Ramos (cell line): ENCODE measurements at regions not wholly inside any gene's neighbourhood (a gene's known extent, or its start where the extent isn't known, plus 50 kb on each side); places are given as distances from the start of the nearest gene placed in this dataset.

ENCODE experiments used
- in situ Hi-C: fragments of 300-500 bp; cut with MboI; formaldehyde crosslinking; loops from one replicate; pipeline ENCODE4 v1.14.3; 2022; ENCODE audit warnings: low sequenced_read_pairs; ENCODE audit not compliant: unreplicated experiment

DNA sequence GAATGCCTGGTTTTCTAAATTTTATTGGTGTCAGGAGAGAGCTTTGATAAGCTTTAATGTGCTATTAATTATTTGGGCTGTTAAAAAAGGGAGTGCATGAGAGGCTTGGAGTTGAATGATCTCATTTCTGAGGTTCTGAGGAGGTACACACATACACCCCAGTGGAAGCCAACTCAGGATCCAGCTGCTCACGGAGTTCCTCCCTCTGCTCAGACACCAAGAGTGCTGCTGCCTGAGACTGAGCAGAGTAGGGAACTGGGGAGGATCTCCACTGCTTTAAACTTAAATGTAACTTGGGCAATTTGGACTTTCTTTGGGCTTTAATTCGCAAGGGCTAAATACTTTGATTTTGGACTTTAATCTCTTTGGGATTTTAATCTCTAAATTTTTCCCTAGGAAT, 414.4 kb upstream of the CADM1 start:
- in situ Hi-C loops = no loop called here

DNA sequence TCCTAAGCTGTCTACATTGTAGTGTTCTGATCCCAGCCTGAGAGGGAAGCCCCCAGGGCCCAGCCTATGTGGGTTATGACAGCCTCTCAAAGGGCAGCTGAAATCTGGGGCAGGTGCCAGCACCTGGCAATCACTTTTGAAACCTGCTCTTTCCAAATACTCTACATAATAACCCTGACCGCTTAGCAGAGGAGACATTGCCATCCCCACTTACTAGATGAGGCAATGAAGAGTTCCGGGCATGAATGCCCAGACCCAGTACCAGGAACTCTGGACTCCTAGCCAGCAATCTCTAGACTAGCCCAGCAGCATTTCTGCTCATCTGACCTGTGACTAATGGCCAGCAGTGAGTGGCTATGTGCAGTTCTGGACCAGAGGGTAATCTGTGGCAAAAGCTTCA, 412.4 kb upstream of the CADM1 start:
- in situ Hi-C loops = no loop called here

DNA sequence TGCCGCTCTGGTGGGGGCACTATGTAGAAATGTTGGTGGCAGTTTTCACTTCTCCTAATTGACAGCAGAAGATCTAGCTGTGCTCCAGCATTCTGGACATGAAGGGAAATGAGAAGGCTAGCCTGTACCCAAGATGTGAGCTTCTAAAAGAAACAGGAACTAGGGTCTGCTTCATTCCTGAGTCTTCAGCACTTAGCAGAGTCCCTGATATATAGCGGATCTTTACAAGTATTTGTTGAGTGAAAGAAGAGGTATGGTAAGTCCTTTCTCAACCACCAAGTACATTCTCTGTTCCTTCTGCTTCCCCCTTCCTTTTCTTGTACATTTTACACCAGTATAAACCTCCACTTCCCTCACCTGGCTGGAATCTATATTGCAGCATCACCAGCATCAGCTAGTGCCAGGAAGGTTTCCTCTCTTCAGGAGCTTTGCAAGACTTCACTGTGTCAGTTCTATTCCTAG, 408.3 kb upstream of the CADM1 start:
- in situ Hi-C loops = no loop called here

DNA sequence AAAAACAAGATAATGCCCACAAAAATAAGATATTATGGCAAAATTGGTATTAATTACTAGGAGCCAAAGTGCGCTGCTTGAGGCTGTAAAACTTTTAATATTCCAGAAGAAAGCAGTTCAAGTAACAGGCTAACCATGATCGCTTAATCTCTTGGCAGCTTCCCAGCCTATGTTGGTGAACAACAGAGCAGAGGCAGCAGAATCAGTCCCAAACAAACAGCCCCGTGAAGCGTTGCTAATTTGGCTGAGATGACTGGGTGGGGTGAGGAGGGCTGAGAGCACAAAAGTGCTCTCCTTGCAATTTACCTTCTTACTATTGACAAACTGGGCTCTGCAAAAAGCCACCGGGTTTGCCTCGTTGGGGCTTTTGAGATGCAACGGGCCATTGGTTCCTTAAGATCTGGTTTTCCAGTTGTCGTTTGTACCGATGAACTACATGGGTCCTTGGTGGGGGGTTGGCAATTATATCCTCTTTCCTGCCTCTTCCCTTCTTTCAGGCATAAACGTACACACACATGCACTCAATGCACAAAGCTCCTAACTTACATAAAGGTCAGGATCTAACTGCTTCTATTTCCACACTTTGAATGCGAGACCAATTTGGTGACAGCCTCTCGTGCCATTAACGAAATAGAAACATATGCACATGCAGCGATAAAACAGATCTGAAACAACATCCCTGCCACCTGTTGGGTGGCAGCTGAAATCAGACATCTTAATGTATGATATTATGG, 407.6 kb upstream of the CADM1 start:
- in situ Hi-C loops = no loop called here

DNA sequence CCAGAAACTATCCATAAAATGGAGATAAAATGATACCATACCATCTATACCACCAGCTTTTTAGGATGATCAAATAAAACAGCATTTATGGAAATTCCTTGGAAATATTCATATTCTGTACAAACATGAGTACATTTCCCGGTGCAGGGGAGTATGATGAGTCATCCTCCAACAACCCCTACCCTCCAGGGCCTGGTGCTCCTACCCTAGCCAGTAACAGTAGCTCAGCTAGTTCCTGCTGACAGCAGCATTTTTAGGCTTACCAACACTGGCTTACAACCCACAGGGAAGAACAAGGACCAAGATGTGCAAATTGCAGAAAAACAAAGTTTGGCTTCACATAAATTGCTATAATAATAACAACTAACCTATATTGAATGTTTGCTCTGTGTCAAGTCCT, 406.2 kb upstream of the CADM1 start:
- in situ Hi-C loops = no loop called here

DNA sequence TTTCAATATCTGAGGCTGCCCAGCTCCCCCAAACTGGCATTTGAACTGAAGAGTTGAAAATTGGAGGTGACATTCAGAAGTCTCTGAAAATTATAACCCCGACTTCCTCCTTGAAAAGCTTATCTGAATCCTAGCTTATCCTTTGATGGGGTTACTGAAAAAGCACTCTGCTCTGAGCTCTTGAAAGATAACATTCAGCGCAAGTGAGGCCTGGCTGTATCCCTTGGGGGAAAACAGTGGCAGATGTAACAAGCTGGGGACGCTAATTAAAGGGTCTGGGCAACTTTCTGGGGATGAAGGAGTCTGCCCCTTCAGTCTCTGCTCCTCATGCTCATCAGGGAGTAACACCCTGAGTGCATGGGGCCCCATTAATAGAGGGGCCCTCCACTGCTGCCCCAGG, 402.0 kb upstream of the CADM1 start:
- in situ Hi-C loops = no loop called here

DNA sequence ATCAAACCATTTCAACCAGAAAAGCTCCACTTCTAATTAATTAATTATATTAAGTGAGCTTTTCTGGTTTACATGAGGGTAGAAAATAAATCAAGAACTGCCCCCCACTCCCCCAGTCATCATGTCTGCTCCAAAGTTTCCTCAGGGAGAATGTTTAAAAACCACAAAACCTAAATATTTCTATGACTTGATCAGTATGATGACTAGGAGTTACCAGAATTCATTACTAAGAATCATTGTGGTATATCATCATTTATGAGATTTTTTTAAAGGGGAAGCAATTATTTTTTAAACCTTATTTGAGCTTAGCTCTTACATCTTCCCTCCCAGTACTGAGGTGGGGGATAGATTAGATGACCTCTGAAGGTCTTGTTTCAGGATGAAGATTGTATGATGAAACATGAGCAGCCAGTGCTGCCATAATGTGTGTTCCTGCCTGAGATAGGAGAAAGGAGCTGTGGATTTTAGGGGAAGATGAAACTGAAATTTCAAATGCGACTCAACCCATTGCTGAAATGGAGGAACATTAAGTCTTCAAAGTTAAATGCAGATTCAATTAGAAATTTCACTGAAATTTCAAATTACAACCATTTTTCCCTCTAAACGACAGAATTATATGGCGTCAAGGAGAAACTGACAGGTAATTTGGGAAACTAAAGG, 401.3 kb upstream of the CADM1 start:
- in situ Hi-C loops = no loop called here

DNA sequence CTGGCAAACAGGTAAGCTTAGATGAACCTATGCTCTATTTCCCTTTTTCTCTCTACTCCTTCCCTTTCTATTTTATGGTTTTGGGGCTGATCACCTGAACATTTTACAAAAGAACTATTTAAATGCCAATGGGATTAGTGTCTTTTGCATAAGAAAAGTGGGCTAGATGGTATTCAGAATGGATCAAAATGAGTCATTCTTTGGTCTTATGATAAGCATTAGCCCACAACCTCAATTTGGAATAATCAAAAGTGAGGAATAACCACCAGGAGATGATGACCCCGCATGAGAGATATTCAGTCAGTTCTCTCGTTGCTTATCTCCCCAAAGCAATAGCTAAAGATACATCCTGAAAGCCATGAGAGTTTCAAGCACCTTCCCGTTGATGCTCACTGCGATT, 399.0 kb upstream of the CADM1 start:
- in situ Hi-C loops = no loop called here

DNA sequence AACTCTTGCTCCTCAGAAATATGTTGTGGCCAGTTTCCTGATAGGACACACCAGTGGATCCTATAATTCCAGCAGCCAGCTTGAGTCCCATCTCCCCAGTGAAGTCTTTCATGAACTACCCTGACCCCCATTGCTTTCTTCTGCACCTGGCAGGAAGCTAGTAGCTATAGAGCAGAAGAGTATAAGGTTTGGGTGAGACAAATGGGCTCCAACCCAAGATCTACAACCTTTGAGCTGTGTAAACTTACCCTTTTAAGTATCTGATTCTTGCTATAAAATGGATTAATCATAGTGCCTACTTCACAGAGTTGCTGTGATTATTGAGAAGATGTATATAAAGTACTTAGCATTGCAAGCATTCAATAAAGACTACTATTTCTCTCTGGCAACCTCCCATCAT, 396.9 kb upstream of the CADM1 start:
- in situ Hi-C loops = no loop called here

DNA sequence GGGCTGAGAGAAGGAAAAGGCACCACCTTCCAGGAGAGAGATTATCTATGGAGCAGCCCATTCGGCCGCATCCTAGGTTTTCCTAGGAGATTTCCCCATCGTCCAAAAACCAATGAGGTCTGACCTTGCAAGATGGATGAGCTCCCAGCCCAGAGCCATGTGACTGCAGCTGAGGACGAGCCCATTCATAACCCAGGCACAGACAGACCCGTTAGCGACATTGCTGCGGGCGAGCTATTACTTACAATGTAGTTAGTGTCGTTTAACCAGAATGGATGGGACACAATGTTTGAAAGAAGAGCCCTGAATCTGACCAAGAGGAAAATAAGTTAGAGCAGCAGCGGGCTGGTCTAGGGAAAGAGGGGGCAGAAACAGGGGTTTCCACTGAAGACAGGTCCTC, 395.9 kb upstream of the CADM1 start:
- in situ Hi-C loops = no loop called here

DNA sequence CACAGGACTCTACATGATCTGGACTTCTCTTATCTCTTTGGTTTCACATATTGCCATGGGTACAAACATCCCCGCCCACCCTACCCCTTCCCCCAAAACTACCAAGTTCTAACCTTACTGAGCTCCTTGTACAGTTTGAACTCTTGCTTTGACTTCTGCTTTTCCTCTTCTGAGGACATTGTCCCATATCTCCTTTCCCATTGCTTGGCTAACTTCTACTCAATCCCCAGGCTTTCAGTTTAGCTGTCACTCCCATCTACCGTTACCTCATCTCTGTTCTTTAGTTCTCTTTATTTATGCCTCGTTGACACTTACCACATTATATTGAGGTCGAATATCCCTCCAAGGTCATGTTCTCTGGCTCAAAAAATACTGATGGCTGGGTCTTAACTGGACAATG, 393.5 kb upstream of the CADM1 start:
- in situ Hi-C loops = no loop called here

DNA sequence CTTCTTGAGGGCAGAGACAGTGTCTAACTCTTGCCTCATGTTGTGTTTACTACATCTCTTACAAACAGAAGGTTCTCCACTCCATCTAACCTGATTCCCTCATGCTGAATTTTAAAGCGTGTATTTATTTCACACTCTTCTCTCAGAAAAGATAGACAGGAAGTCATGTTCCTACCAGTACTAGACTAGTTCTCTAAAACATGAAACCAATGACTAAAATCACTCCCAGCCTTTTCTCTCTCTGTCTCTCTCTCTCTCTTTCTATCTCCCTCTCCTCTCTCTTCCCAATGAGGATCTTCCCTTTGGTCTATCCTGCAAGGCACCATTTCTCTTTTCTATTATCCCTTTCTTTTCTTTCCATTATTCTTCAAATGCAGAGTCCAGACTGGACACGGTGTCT, 391.9 kb upstream of the CADM1 start:
- in situ Hi-C loops = no loop called here

DNA sequence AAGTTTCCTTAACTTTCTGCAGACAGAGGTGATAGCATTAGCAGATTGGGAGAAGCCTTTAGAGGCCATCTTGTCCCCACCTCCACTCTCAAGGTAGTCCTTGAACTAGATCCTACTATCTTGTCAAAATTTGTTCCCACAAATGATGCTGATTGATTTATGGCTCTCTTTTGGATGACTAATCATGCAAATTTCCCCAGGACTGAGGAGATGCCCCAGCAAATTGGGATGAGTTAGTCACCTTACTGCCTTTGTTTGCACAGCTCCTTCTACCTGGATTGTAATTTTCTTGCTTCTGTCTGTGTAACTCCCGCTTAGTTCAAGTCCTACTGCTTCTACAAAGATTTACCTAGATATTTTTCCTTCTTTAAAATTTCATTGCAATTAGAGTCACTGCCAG, 391.4 kb upstream of the CADM1 start:
- in situ Hi-C loops = no loop called here

DNA sequence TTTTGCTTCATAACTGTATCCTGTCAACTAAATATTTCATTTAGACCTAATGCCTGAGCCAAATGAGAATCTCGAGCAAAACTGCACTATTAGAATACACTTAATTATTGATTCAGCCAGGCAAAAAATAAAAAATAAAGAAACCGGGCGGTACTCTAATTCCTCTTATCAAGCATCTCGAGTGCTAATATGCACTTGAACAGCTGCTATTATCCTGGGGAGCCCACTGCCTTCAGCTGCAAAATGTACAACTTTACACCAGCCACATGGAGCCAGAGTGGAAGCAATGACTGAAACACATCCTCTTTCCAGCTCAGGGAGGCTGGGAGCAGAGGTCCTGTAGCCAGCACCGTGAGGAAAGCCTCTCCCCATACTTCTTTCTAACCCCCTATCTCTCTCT, 390.0 kb upstream of the CADM1 start:
- in situ Hi-C loops = no loop called here

DNA sequence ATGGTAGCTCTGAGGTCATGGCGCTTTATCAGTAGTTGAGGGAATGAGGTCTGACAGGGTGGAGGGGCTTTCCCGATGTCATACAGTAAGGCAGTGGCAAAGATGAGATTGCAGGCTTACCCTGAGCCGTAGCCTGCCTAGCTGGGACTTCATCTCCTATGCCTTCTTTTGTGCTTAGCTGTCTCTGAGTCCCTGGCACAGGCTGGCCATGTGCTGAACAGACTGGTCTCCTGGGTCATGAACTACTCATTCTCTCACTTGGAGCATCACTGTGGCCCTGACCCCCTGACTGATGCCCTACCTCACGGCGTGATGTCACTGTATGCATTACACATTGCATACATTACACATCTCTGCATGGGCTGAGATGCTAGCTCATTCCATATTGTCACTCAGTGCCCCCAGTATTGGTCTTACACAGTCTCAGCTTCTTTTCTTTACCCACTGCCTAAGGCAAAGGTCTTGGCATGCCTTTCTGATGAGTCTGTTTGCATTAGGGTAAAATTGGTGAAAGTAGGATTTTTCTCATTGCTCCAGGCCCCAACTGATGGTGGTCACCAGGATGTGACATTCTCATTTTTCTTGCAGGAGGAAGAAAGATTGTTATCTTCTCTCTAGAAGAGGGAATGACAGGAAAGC, 389.4 kb upstream of the CADM1 start:
- in situ Hi-C loops = no loop called here

DNA sequence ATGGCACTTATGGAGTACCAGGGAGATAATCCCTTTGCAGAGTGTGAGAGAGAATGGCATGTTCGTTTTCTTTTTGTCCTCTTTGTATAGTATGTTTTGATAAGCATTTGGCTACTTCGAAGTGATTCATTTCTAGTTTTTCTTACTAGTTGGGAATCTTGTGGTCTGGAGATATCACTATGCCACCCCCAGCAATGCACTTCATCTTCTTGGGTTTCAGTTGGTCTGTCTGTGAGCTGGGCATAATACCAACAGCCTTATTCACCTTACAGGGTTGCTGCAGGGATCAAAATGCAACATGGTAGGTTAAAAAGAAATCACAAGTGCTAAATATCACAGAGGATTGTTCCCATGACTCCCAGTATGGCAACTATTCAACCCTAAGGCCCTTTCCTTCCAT, 387.8 kb upstream of the CADM1 start:
- in situ Hi-C loops = no loop called here

DNA sequence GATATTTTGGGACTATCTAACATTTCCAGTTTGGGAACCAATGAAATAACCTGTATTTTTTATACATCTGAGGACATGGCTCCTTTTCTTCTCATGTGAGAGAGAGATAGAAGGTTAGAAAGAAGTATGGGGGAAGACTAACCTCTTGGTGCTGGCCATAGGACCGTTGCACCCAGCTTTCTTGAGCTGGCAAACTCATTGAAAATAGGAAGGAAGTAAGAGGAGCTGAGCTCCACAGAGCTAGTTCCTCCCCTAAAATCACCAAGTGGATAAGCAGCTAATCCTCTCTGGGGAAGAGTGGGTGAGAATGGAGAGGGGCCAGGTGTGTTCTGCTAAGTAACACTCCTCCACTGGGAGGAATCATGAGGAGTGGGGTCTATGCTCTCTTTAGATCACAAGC, 387.4 kb upstream of the CADM1 start:
- in situ Hi-C loops = no loop called here

DNA sequence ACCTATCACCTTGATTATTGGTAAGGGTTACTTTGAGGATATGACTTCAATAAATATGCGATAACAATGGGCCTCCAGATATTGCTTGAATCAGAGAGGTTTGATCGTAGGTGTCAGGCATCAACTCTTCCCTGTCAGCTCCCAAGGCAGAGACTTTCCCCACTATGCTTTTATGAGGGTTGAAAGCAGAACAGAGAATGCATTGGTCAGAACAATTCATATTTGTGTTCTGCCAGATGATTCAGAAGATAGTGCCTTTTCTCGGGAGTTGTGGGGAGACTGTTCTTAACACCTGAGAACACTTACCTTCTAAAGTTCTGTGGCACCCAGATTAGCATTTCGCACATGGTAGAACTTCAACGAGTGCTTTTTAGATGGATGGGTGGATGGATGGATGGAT, 386.3 kb upstream of the CADM1 start:
- in situ Hi-C loops = no loop called here

DNA sequence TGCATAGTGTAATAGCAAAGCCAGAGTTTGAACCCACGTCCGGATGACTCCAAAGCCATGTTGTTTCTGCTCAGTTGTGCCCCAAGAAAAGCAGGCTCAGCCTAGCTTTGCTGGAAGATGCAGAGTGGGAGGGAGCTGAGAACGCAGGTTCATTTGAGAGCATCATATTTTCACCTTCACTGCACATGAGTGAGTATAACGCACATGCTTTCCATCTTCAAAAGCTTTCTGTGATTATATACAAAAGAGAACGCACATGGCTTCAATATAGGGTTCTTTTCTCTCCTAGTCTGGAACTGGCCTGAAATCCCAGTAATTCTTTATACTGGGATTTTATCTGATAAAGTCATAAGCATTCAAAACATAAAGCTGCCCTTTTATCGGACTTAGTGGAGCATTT, 385.5 kb upstream of the CADM1 start:
- in situ Hi-C loops = no loop called here

DNA sequence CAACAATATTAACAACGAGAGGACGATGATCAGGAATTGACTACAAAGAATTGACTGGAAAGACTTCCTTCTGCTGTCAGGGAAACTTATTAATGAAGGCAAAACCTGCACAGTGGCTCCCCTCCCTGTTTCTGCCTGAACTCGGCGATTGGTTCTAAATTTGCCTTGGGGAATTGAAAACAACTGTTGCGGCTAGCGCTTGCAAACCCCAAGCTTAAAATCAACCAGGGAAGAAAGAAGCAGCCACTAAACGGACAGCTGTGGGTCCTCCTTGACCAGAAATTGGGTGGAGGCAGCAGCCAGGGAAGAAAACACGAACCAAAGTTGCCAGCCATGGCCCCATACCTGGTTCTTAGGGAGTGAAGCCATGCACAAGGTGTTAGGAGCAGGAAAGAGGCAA, 383.5 kb upstream of the CADM1 start:
- in situ Hi-C loops = no loop called here

DNA sequence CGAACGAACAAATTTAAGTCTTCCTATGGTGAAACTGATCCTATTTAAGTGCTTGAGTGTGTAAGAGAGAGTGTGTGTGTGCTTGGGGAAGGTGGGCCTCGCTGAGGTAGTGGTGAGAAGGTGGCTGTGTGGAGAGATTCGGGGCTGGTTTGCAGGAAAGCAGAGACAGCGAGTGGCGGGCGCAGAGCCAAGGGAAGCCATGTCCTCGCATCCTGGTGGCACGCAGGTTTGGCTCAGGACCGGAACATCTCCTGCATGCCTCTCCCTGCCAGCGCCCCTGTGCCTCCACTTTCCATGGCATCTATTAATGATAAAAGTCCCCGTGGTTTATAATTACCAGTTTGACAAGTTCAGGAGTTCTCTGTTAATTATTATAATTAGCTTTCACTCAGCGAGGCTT, 383.1 kb upstream of the CADM1 start:
- in situ Hi-C loops = no loop called here

DNA sequence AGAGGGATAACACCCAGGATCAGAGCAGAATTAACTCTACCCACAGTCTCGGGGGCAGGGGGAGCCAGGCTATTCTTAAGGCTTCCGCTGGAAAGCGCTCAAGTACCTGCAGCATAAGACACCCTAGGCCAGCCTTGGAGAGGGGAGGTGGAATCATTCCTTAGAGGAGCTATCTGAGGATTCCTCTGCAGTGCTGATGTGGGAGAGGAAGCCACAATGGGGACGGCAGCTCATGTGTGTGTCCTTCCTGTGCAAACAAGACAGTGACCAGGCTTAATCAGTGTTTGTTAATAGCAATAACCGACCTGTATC, 382.2 kb upstream of the CADM1 start:
- in situ Hi-C loops = no loop called here
